DND-41 (cell line): ENCODE measurements at regions not wholly inside any gene's neighbourhood (a gene's known extent, or its start where the extent isn't known, plus 50 kb on each side); places are given as distances from the start of the nearest gene placed in this dataset.

Source experiments
- ATAC-seq: fragments of 200-7000 bp; cut with Tn5 transposase; 3 replicates; pipeline ENCODE4 v1.9.1; 2021; ENCODE audit warnings: low read depth; ENCODE audit not compliant: insufficient read depth
- DNase-seq: peaks from one replicate; pipeline ENCODE4 v3.0.0-alpha.2; 2020
- H2AFZ ChIP-seq: 2 replicates; pipeline ENCODE4 v1.6.0; 2012; ENCODE audit warnings: low read depth, low read length
- H3K27ac ChIP-seq: 2 replicates; pipeline ENCODE4 v1.5.1; 2012; ENCODE audit warnings: low read length, inconsistent platforms
- H3K27me3 ChIP-seq: fragments of 200-600 bp; sonication (generic); 2 replicates; pipeline ENCODE4 v1.6.0; 2012; ENCODE audit warnings: low read length, mild to moderate bottlenecking, inconsistent platforms; ENCODE audit not compliant: insufficient read depth, poor library complexity
- H3K36me3 ChIP-seq: 2 replicates; pipeline ENCODE4 v1.5.1; 2012; ENCODE audit warnings: low read length, inconsistent platforms; ENCODE audit not compliant: insufficient read depth
- H3K4me1 ChIP-seq: 2 replicates; pipeline ENCODE4 v1.5.1; 2012; ENCODE audit warnings: mild to moderate bottlenecking, low read length; ENCODE audit not compliant: insufficient read depth
- H3K4me2 ChIP-seq: 2 replicates; pipeline ENCODE4 v1.6.0; 2012; ENCODE audit warnings: mild to moderate bottlenecking, moderate library complexity, low read length, inconsistent platforms; ENCODE audit not compliant: insufficient read depth
- H3K4me3 ChIP-seq, 2 experiments: fragments of 200-600 bp in 1 of 2; shearing (Covaris generic) in 1 of 2; 2 replicates each; pipeline ENCODE4 v1.5.1; 2012 to 2016; ENCODE audit warnings: inconsistent platforms in 2 of 2, low read length in 2 of 2, mild to moderate bottlenecking in 2 of 2, low read depth in 1 of 2, moderate library complexity in 1 of 2
- H3K79me2 ChIP-seq: 2 replicates; pipeline ENCODE4 v1.6.0; 2012; ENCODE audit warnings: low read length, inconsistent platforms; ENCODE audit not compliant: insufficient read depth
- H3K9ac ChIP-seq: 2 replicates; pipeline ENCODE4 v1.6.0; 2012; ENCODE audit warnings: low read depth, mild to moderate bottlenecking, inconsistent platforms, low read length, moderate library complexity
- H3K9me3 ChIP-seq: 2 replicates; pipeline ENCODE4 v1.5.1; 2012; ENCODE audit warnings: low read length, moderate library complexity, mild to moderate bottlenecking, inconsistent platforms; ENCODE audit not compliant: insufficient read depth, severe bottlenecking
- H4K20me1 ChIP-seq: 2 replicates; pipeline ENCODE4 v1.6.0; 2012; ENCODE audit warnings: low read length; ENCODE audit not compliant: insufficient read depth
- CTCF ChIP-seq: IDR thresholded peaks from 2 replicates; pipeline ENCODE4 v1.5.1; 2012; ENCODE audit warnings: borderline replicate concordance, low read length, moderate library complexity, mild to moderate bottlenecking; ENCODE audit not compliant: poor library complexity, severe bottlenecking; ENCODE audit errors: extremely low read depth
- EZH2 ChIP-seq: IDR thresholded peaks from 3 replicates; pipeline ENCODE4 v1.6.1; 2012; ENCODE audit warnings: borderline replicate concordance, low read depth, mild to moderate bottlenecking, moderate library complexity, low read length, inconsistent platforms; ENCODE audit not compliant: severe bottlenecking

GRCh38 chr2:145284551-145284950, 764.6 kb upstream of the ZEB2 start:
- Histone ChIP-seq H2AFZ (no peak overlapping the region), H3K4me3 (no peak overlapping the region), H3K79me2 (no peaks in the 10 kb centered on the region), H3K9me3 (peaks cover 5% of the 10 kb centered on the region), H3K36me3 (no peaks in the 10 kb centered on the region), H3K4me1 (peaks cover 14% of the 10 kb centered on the region), H3K9ac (no peak overlapping the region), H3K27ac (no peak overlapping the region), H4K20me1 (no peaks in the 10 kb centered on the region), H3K4me2 (no peak overlapping the region), H3K27me3 (no peaks in the 10 kb centered on the region)
- ATAC-seq (no peak), DNase-seq (no peak)
- TF ChIP-seq CTCF (no peak), EZH2 (no peak)

GRCh38 chr2:145283131-145283530, 763.2 kb upstream of the ZEB2 start:
- no peak for ATAC-seq
- no peak overlapping the region for H3K27ac ChIP-seq
- H3K36me3 ChIP-seq = no peaks in the 10 kb centered on the region
- peaks cover 5% of the 10 kb centered on the region for H3K9me3 ChIP-seq
- H3K4me3 ChIP-seq = no peak overlapping the region
- H3K79me2 ChIP-seq = no peaks in the 10 kb centered on the region
- no peaks in the 10 kb centered on the region for H4K20me1 ChIP-seq
- no peak for TF ChIP-seq CTCF
- no peak for TF ChIP-seq EZH2
- no peak overlapping the region for H3K9ac ChIP-seq
- 0 out of 2 replicates have a peak, but pooled peaks cover under 1% of the 10 kb centered on the region for H3K4me1 ChIP-seq
- H3K27me3 ChIP-seq = no peaks in the 10 kb centered on the region
- no peak overlapping the region for H2AFZ ChIP-seq
- no peak overlapping the region for H3K4me2 ChIP-seq
- DNase-seq = no peak

- Histone ChIP-seq H3K4me1 (no peaks in the 10 kb centered on the region), H3K4me3 (no peak overlapping the region), H3K9ac (no peak overlapping the region), H3K36me3 (no peaks in the 10 kb centered on the region), H3K27me3 (no peaks in the 10 kb centered on the region), H3K27ac (no peak overlapping the region), H3K9me3 (peaks cover 14% of the 10 kb centered on the region), H4K20me1 (no peaks in the 10 kb centered on the region), H2AFZ (no peak overlapping the region), H3K4me2 (no peak overlapping the region), H3K79me2 (no peaks in the 10 kb centered on the region)
- TF ChIP-seq CTCF (no peak), EZH2 (no peak)
- ATAC-seq = no peak
- no peak for DNase-seq
These were observed 758.0 kb upstream of the ZEB2 start for GRCh38 chr2:145277922-145278321.

GRCh38 chr2:145273840-145274239, 753.9 kb upstream of the ZEB2 start:
- H4K20me1 ChIP-seq = no peaks in the 10 kb centered on the region
- H3K27ac ChIP-seq = no peak overlapping the region
- H3K36me3 ChIP-seq = no peaks in the 10 kb centered on the region
- H3K9ac ChIP-seq = no peak overlapping the region
- H3K9me3 ChIP-seq = peaks cover 15% of the 10 kb centered on the region
- no peak for TF ChIP-seq EZH2
- no peak for TF ChIP-seq CTCF
- no peaks in the 10 kb centered on the region for H3K4me1 ChIP-seq
- no peak for DNase-seq
- H3K27me3 ChIP-seq = no peaks in the 10 kb centered on the region
- H3K4me2 ChIP-seq = no peak overlapping the region
- H3K4me3 ChIP-seq = no peak overlapping the region
- ATAC-seq = no peak
- H3K79me2 ChIP-seq = no peaks in the 10 kb centered on the region
- no peak overlapping the region for H2AFZ ChIP-seq
